Stomach (tissue), 8 donors: ENCODE measurements at regions not wholly inside any gene's neighbourhood (a gene's known extent, or its start where the extent isn't known, plus 50 kb on each side); places are given as distances from the start of the nearest gene placed in this dataset.

Experiments
- DNase-seq, 2 donors: peaks; one replicate each; pipeline versions ENCODE4 v3.0.0 to v3.0.0-alpha.2; 2013 to 2019
- H3K27ac ChIP-seq, 5 donors: fragments of 200-600 bp in 4 of 5; sonication (generic) in 4 of 5; one replicate each; pipeline ENCODE4 v1.5.1; 2013 to 2019; ENCODE audit warnings: mild to moderate bottlenecking in 1 of 5, moderate library complexity in 1 of 5
- H3K27me3 ChIP-seq, 3 donors: fragments of 200-600 bp; sonication (generic); one replicate each; pipeline ENCODE4 v1.5.1; 2017 to 2019; ENCODE audit warnings: mixed run types in 1 of 3
- H3K36me3 ChIP-seq, 4 donors: fragments of 200-600 bp; sonication (generic); 1 replicate in 3 of 4; 2 replicates in 1 of 4; pipeline ENCODE4 v1.5.1; 2016 to 2019
- H3K4me1 ChIP-seq, 4 donors: fragments of 200-600 bp; sonication (generic); one replicate each; pipeline ENCODE4 v1.5.1; 2016 to 2019
- H3K4me3 ChIP-seq, 4 donors: fragments of 200-600 bp; sonication (generic) in 3 of 4; one replicate each; pipeline ENCODE4 v1.5.1; 2016 to 2019; ENCODE audit warnings: mild to moderate bottlenecking in 1 of 4
- H3K9me3 ChIP-seq, 4 donors: fragments of 200-600 bp; sonication (generic); one replicate each; pipeline ENCODE4 v1.5.1; 2016 to 2019
- EP300 ChIP-seq: sonication (generic); formaldehyde crosslinking; IDR thresholded peaks from one replicate; pipeline ENCODE4 v1.6.1; 2017; ENCODE audit warnings: antibody characterized with exemption
- POLR2A ChIP-seq, 4 donors: fragments of 450-650 bp; IDR thresholded peaks; one replicate each; pipeline ENCODE4 v1.6.1; 2016; ENCODE audit warnings: antibody characterized with exemption in 4 of 4, control low read depth in 2 of 4, mild to moderate bottlenecking in 1 of 4, moderate library complexity in 1 of 4
- POLR2AphosphoS5 ChIP-seq, 3 donors: sonication (generic); formaldehyde crosslinking; IDR thresholded peaks; one replicate each; pipeline ENCODE4 v1.6.1; 2016; ENCODE audit warnings: antibody characterized with exemption in 3 of 3
- WGBS, 5 donors: extraction: QIAGEN DNeasy Blood & Tissue Kit in 3 of 5; methylation state at CpG; one replicate each; pipeline versions ENCODE4 v1.1.5 to v1.1.7; 2013 to 2018; 5-methylcytosine and 5-hydroxymethylcytosine counted together
- intact Hi-C: fragments of 100-400 bp; cut with DNase I; formaldehyde crosslinking; loops from one replicate; pipeline ENCODE4 v1.15.1; 2023; ENCODE audit warnings: low total_unique reads
- TF ChIP-seq, protein P1 (sequence below), 7 experiments: fragments of 450-650 bp in 4 of 7; fragments of 200-600 bp in 3 of 7; sonication (generic) in 3 of 7; IDR thresholded peaks; one replicate each; pipeline ENCODE4 v1.5.1; 2016 to 2019; ENCODE audit warnings: antibody characterized with exemption in 7 of 7, control low read depth in 2 of 7, mild to moderate bottlenecking in 1 of 7
- donor health status: healthy with polysubstance abuse.
- donor health status: Bipolar disorder and iron deficiency.
- donor health status: healthy.

DNA sequence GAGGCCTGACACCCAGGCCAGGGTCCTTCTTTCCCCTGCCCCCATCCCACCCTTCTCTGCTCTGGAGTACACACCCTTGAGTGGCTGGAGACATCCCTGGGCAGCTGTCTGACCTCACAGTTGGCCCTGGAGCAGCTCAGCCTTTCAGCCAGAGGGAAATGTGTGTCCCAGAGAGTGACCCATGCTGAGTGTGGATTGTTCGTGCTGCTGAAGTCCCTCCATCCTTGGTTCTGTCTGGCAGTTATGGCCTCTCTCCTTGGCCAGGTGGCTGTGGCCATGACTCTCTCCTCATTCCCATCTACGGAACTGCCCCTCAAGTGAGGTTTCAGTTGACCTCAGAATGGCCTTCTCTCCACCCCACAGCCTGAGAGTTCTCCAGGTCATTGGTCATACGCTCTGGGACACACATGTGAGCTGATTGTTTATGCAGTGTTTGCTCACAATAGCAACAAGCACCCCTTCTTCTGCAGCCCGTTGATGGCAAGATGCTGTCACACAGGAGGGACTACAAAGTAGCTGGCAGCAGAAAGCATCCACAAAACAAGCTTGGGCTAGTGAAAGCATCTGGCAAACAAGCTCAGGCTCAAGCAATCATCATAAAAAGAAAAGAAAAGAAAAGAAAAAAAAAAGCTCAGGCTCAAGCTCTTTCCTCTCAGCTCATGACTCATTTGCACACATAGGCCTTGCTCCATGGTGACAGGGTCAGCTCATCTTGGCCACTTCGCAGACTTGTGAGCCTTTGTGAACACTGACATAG lies 55.3 kb upstream of the ITGA11 start:
- TF ChIP-seq, protein P1, sequence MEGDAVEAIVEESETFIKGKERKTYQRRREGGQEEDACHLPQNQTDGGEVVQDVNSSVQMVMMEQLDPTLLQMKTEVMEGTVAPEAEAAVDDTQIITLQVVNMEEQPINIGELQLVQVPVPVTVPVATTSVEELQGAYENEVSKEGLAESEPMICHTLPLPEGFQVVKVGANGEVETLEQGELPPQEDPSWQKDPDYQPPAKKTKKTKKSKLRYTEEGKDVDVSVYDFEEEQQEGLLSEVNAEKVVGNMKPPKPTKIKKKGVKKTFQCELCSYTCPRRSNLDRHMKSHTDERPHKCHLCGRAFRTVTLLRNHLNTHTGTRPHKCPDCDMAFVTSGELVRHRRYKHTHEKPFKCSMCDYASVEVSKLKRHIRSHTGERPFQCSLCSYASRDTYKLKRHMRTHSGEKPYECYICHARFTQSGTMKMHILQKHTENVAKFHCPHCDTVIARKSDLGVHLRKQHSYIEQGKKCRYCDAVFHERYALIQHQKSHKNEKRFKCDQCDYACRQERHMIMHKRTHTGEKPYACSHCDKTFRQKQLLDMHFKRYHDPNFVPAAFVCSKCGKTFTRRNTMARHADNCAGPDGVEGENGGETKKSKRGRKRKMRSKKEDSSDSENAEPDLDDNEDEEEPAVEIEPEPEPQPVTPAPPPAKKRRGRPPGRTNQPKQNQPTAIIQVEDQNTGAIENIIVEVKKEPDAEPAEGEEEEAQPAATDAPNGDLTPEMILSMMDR (IDR thresholded peaks at IDR 0.05), result no peak
- TF ChIP-seq POLR2AphosphoS5 (IDR thresholded peaks at IDR 0.05), result no peak
- whole genome bisulfite sequencing, 5 donors, result 58 to 72% (median 68%) methylated on average over 5 of the region's 5 CpGs
- Histone ChIP-seq H3K36me3 (no peaks in the 10 kb centered on the region), H3K4me3 (no peak overlapping the region), H3K9me3 (no peaks in the 10 kb centered on the region), H3K27ac (peak overlapping the region in 3 of 5 donors; percentile 6 to 29 (median 22)), H3K27me3 (no peaks in the 10 kb centered on the region), H3K4me1 (peaks cover 0 to 31% (median 20%) of the 10 kb centered on the region in 4 donors)
- no peak for DNase-seq
- intact Hi-C loops, result no loop called here

DNA sequence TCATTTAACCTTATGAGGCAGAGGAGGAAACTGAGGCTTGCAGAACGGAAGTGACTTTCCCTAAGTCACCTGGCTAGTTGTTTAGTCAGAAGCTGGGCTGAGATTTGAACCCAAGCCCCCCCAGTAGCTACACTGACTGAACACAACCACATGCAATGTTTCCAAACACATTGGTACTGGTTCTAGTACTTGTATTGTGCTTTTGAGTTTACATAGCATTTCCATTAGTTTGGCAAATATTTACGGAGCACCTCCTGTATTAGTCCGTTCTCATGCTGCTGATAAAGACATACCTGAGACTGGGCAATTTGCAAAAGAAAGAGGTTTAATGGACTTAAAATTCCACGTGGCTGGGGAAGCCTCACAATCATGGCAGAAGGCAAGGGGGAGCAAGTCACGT lies 56.3 kb upstream of the ITGA11 start:
- 22 to 42% (median 33%) methylated on average over 5 of the region's 5 CpGs for WGBS, 5 donors
- no peak for DNase-seq
- no peak overlapping the region for H3K4me3 ChIP-seq
- no peak overlapping the region for H3K27ac ChIP-seq
- H3K27me3 ChIP-seq, result no peaks in the 10 kb centered on the region
- peaks cover 0 to 31% (median 20%) of the 10 kb centered on the region in 4 donors for H3K4me1 ChIP-seq
- no peaks in the 10 kb centered on the region for H3K9me3 ChIP-seq
- TF ChIP-seq POLR2AphosphoS5 (IDR thresholded peaks at IDR 0.05) (no peak), POLR2A (IDR thresholded peaks at IDR 0.05) (no peak), EP300 (no peak)
- TF ChIP-seq, protein P1 (IDR thresholded peaks at IDR 0.05), result no peak
- H3K36me3 ChIP-seq, result no peaks in the 10 kb centered on the region
- intact Hi-C loops, result no loop called here

DNA sequence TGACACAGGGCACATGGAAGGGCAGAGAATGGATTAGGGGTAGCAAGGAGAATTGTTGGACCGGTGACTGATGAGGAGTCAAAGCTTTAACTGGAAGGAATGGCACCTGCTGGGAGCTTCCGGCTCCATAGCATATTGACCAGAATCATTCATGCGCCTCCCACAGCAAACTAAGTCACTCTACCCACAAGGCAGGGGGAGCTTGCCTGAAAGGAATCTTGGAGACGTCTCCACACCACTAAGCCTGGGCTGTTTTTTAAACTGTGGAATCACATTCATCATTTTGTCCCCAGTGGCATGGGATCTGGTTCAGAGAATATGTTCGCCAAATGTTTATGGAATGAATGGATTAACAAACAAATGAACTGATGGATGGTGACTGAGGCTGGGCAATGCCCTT lies 57.0 kb upstream of the ITGA11 start:
- H3K4me1 ChIP-seq, result peaks cover 0 to 31% (median 20%) of the 10 kb centered on the region in 4 donors
- H3K4me3 ChIP-seq, result no peak overlapping the region
- no peaks in the 10 kb centered on the region for H3K36me3 ChIP-seq
- H3K27ac ChIP-seq, result no peak overlapping the region
- intact Hi-C loops, result no loop called here
- TF ChIP-seq EP300 (no peak), POLR2A (IDR thresholded peaks at IDR 0.05) (no peak), POLR2AphosphoS5 (IDR thresholded peaks at IDR 0.05) (no peak)
- TF ChIP-seq, protein P1 (IDR thresholded peaks at IDR 0.05), result no peak
- no peak for DNase-seq
- H3K27me3 ChIP-seq, result no peaks in the 10 kb centered on the region
- WGBS, 5 donors, result 62 to 88% (median 76%) methylated on average over 5 of the region's 5 CpGs
- no peaks in the 10 kb centered on the region for H3K9me3 ChIP-seq

DNA sequence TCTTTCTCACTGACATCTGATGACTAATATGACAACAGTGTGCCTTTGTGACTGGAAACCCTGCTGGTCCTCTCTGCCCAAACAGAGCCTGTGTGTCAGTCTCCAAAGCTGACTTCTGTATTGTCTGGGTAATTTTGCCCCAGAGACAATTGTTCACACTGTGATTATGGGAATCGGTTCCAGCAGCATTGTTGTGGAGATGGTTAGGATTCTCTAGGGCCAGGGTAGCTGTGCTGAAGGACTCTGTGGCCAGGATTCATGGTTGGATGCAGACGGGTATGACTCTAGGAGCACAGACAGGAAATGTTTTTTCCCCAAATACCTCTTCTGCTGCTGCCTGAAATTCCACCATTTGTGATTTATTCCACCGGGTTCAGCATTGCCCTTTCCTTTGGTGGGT lies 57.5 kb upstream of the ITGA11 start:
- H3K4me1 ChIP-seq, result peaks cover 0 to 31% (median 19%) of the 10 kb centered on the region in 4 donors
- no peak overlapping the region for H3K4me3 ChIP-seq
- no peak for TF ChIP-seq POLR2AphosphoS5 (IDR thresholded peaks at IDR 0.05)
- DNase-seq, result no peak
- no peaks in the 10 kb centered on the region for H3K36me3 ChIP-seq
- 55 to 77% (median 63%) methylated on average over 3 of the region's 3 CpGs for WGBS, 5 donors
- no peaks in the 10 kb centered on the region for H3K9me3 ChIP-seq
- intact Hi-C loops, result no loop called here
- H3K27me3 ChIP-seq, result no peaks in the 10 kb centered on the region
- no peak overlapping the region for H3K27ac ChIP-seq

DNA sequence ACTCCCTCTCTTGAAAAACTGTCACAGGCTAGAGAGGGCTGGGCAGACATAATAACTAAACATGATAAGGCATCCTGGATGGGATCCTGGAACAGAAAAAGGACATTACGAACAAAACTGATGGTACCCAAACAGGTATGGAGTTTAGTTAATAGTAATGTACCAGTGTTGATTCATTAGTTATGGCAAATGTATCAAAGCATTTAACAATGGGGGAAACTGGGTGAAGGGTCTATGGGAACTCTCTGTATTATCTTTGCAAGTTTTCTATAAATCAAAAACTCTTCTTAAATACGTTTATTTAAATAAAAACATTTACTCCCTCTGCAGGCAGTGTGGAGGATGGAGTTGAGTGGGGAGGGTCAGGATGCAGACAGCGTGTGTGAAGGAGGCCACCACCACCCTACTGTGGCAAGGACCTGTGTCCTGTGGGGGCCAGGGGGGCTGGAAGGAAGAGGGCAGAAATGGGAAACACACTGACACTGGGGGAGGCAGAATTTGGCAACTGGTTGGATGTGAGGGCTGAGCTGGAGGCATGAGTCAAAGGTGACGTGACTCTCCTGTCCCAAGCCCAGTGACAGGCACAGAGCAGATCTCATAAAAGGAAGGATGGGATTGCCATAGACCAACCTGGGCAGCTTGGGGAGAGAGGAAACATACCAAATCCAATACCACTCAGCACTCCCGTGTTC lies 59.6 kb upstream of the ITGA11 start:
- DNase-seq, result no peak
- H3K4me3 ChIP-seq, result no peak overlapping the region
- 80 to 91% (median 88%) methylated on average over 5 of the region's 5 CpGs for WGBS, 5 donors
- H3K36me3 ChIP-seq, result no peaks in the 10 kb centered on the region
- no peaks in the 10 kb centered on the region for H3K27me3 ChIP-seq
- intact Hi-C loops, result no loop called here
- no peak overlapping the region for H3K27ac ChIP-seq
- TF ChIP-seq POLR2AphosphoS5 (IDR thresholded peaks at IDR 0.05), result no peak
- TF ChIP-seq EP300, result no peak
- no peak for TF ChIP-seq POLR2A (IDR thresholded peaks at IDR 0.05)
- TF ChIP-seq, protein P1 (IDR thresholded peaks at IDR 0.05), result no peak
- H3K4me1 ChIP-seq, result peaks cover 0 to 11% (median 2%) of the 10 kb centered on the region in 4 donors
- H3K9me3 ChIP-seq, result no peaks in the 10 kb centered on the region
